Activated gamma-delta T cell treated with anti-CD3 and anti-CD28 coated beads, Interleukin-2, amount 50 U/mL, for 16 hours (primary cell): ENCODE measurements at regions not wholly inside any gene's neighbourhood (a gene's known extent, or its start where the extent isn't known, plus 50 kb on each side); places are given as distances from the start of the nearest gene placed in this dataset.

Source experiments
- DNase-seq: peaks from one replicate; pipeline ENCODE4 v3.0.0-alpha.2; 2020; ENCODE audit warnings: low read depth

GRCh38 chr7:17236603-17237002 is 61.8 kb upstream of the AHR start:
- DNase-seq: no peak

DNA sequence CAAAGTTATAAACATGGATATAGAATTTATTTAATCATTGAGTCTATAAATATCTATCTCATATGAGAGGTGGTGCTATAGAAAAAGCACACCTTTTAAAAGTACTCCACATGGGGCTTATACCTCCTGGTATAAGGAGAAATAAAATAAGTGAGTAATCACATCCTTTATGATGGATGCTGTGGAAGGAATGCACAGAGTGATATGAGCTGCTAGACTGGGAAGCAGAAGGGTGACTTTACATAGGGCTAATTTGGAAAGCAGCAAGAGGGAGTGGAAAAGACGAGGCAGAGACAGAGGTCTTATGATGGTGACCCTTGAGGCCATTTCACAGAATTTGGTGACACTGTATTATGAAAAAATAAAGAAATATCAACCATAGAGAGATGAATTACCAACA is 59.4 kb upstream of the AHR start:
- no peak for DNase-seq

- DNase-seq: no peak
These were observed 58.5 kb upstream of the AHR start for GRCh38 chr7:17239683-17240521.

GRCh38 chr7:17242504-17242903 is 55.9 kb upstream of the AHR start:
- DNase-seq: no peak

DNA sequence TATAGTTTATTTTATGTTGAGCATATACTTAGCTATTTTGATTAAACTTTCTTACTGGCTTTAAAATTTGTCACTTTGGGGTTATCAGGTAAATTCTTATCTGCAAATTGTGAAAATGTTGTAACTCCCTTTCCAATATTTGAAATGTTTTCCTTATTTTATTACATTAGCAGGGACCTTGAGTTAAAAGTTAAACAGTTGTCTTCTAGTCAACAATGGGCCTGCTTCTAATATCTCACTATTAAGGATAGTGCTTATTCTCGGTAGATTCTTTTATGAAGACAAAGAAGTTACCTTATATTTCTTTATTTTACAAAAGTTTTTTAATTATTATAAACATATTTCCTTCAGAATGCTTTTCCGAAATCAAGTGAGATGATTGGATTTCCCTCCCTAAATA is 53.7 kb upstream of the AHR start:
- DNase-seq: no peak

- DNase-seq: no peak
These were observed 51.1 kb upstream of the AHR start for GRCh38 chr7:17247357-17247756.

DNA sequence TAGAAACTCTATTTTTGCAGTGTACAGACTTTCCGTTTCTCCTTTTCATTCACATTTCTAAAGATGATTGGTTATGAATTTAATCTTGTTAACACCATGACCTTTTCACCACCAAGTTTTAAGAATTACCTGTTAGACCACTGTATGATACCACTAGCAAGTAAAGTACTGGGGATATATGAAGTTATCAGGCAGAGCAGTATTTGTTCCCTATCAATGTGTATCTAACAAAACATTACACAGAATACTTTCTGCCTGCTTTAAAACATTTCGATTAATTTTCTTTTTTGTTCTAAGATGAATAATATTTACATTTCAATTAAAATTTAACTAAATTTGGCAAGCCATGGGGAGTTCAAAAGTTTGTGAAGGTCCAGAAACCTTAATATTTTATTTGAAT is 49.9 kb upstream of the AHR start:
- DNase-seq: no peak
